ENCODE measurements at regions not wholly inside any gene's neighbourhood (a gene's known extent, or its start where the extent isn't known, plus 50 kb on each side); places are given as distances from the start of the nearest gene placed in this dataset.

GRCh38 chr14:38544776-38545175 lies 288.9 kb upstream of the CLEC14A start:
- no peak overlapping the region for H2BK120ac ChIP-seq (ENCODE audit: low read depth, low read length)
- H3K14ac ChIP-seq (replicated peaks; ENCODE audit: low read depth, low read length), result no peak overlapping the region
- H3K79me1 ChIP-seq (ENCODE audit: low read depth in 1 of 2, low read length in 2 of 2), result no peaks in the 10 kb centered on the region
- TF ChIP-seq CEBPB (IDR thresholded peaks at IDR 0.05; ENCODE audit: low read depth, low read length), result no peak
- no peak for TF ChIP-seq CHD1 (IDR thresholded peaks at IDR 0.05; ENCODE audit: low read depth, low read length)
- no peak for TF ChIP-seq CTCF (conservative IDR thresholded peaks at IDR 0.05; ENCODE audit: low read depth, low read length)
- no peak for TF ChIP-seq SMC3 (IDR thresholded peaks at IDR 0.05; ENCODE audit: low read depth, low read length)
- no peak for TF ChIP-seq RCOR1 (IDR thresholded peaks at IDR 0.05; ENCODE audit: insufficient replicate concordance, low read length)
- TF ChIP-seq FOS (IDR thresholded peaks at IDR 0.05; ENCODE audit: low read depth, low read length), result no peak
- no peak for TF ChIP-seq ELK1 (IDR thresholded peaks at IDR 0.05; ENCODE audit: borderline replicate concordance, low read depth, low read length)
- no peak for TF ChIP-seq POLR2A (IDR thresholded peaks at IDR 0.05; ENCODE audit: low read depth, low read length)
- TF ChIP-seq MAFK (IDR thresholded peaks at IDR 0.05; ENCODE audit: low read depth, low read length), result no peak
- TF ChIP-seq NFE2L2 (IDR thresholded peaks at IDR 0.05; ENCODE audit: low read depth, low read length), result no peak
- no peak for TF ChIP-seq MXI1 (IDR thresholded peaks at IDR 0.05; ENCODE audit: borderline replicate concordance, low read depth, low read length)
- TF ChIP-seq RAD21 (IDR thresholded peaks at IDR 0.05; ENCODE audit: low read length), result no peak
- no peak for TF ChIP-seq BHLHE40 (IDR thresholded peaks at IDR 0.05; ENCODE audit: low read depth, low read length)
- no peak for TF ChIP-seq MAZ (IDR thresholded peaks at IDR 0.05; ENCODE audit: borderline replicate concordance, low read depth, low read length)
- no peak overlapping the region for H3K4ac ChIP-seq (ENCODE audit: low read depth, low read length)
- no peak for ATAC-seq (ENCODE audit: low read depth)
- POLR2A ChIA-PET (ENCODE audit: unreplicated experiment), result interaction anchor here (0.5 kb wide), 1 partner anchor 67 kb away, joined by 5 read pairs; no protein-coding TSS in a partner anchor
- dilution Hi-C loops (cut with HindIII; ENCODE audit: low sequenced_read_pairs, unreplicated experiment), result no loop called here
- H3K36me3 ChIP-seq (ENCODE audit: control insufficient read depth, insufficient read depth, low read length), result no peaks in the 10 kb centered on the region
- H3K56ac ChIP-seq (ENCODE audit: extremely low read depth, insufficient read depth, low read length), result no peak overlapping the region
- no peak overlapping the region for H2AK5ac ChIP-seq (ENCODE audit: low read depth, low read length)
- no peaks in the 10 kb centered on the region for H3K27me3 ChIP-seq (ENCODE audit: control insufficient read depth, insufficient read depth, low read length)
- no peak overlapping the region for H3K9ac ChIP-seq (ENCODE audit: low read depth, low read length)
- H2AK9ac ChIP-seq (replicated peaks; ENCODE audit: low read depth, low read length, poor library complexity), result no peak overlapping the region
- H4K91ac ChIP-seq (ENCODE audit: insufficient read depth, low read depth, low read length), result no peak overlapping the region
- CTCF ChIA-PET, result no interaction called here
- no peak overlapping the region for H2AFZ ChIP-seq (replicated peaks; ENCODE audit: low read length, poor library complexity)
- WGBS, 2 experiments (ENCODE audit: extremely low coverage in 2 of 2, insufficient read length in 1 of 2), result no CpG with 5 or more reads among the region's 2 CpGs
- no peaks in the 10 kb centered on the region for H3K4me1 ChIP-seq (ENCODE audit: control insufficient read depth, insufficient read depth, low read length)
- no peak overlapping the region for H3K18ac ChIP-seq (ENCODE audit: low read depth, low read length)
- in situ Hi-C loops (cut with MboI; ENCODE audit: low sequenced_read_pairs), result no loop called here
- H4K20me1 ChIP-seq (ENCODE audit: insufficient read depth, low read length), result no peaks in the 10 kb centered on the region
- H4K8ac ChIP-seq (ENCODE audit: low read depth in 2 of 2, low read length in 2 of 2), result no peak overlapping the region
- intact Hi-C loops (cut with micrococcal nuclease), result no loop called here
- no peak overlapping the region for H3K4me2 ChIP-seq (ENCODE audit: low read depth, low read length)
- H3K9me1 ChIP-seq (ENCODE audit: insufficient read depth, low read length), result no peaks in the 10 kb centered on the region
- H4K5ac ChIP-seq (ENCODE audit: low read depth, low read length), result no peak overlapping the region
- no peak overlapping the region for H2BK15ac ChIP-seq (ENCODE audit: low read depth, low read length)
- BruUV-seq (replicated peaks), result no TSS peak
- H3K9me3 ChIP-seq (ENCODE audit: control insufficient read depth, insufficient read depth, low read length), result no peaks in the 10 kb centered on the region
- H2BK5ac ChIP-seq (ENCODE audit: low read depth, low read length, poor library complexity, severe bottlenecking), result no peak overlapping the region
- no peak overlapping the region for H2BK20ac ChIP-seq (ENCODE audit: low read depth, low read length)
- no peak overlapping the region for H3K4me3 ChIP-seq (ENCODE audit: insufficient read depth, low read depth, low read length)
- DNase-seq, result no peak
- no peak overlapping the region for H3K27ac ChIP-seq (ENCODE audit: insufficient read depth, low read length)
- H3K23ac ChIP-seq (ENCODE audit: low read depth, low read length), result no peak overlapping the region
